ENCODE measurements at regions not wholly inside any gene's neighbourhood (a gene's known extent, or its start where the extent isn't known, plus 50 kb on each side); places are given as distances from the start of the nearest gene placed in this dataset.

DNA sequence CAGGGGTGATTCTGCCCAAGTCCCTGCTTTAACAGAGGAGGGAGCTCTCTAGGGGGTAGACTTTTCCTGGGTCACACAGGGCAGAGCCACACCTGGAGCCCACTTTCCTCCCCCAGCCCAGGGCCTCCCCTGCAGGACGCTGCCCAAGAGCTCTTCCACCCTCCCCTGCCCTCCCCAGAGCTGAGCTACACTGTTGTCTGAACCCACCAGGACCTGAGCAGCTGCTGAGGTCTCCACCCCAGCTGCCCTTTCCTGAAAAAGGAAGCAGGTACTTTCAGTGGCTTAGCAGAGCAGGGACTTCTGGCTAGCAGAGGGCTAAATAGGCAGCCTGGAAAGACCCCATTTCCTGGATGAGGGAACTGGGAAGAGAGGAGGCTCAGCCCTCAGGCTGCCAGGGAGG lies 169.3 kb upstream of the ETV3 start:
- Histone ChIP-seq H3K9me3 (ENCODE audit: severe bottlenecking) (no peaks in the 10 kb centered on the region), H3K27me3 (ENCODE audit: insufficient read depth, low read depth, severe bottlenecking) (peaks cover 83% of the 10 kb centered on the region), H3K4me3 (ENCODE audit: low read depth, low read length) (no peak overlapping the region), H3K36me3 (no peaks in the 10 kb centered on the region), H3K27ac (no peak overlapping the region)
- TF ChIP-seq, protein P1, sequence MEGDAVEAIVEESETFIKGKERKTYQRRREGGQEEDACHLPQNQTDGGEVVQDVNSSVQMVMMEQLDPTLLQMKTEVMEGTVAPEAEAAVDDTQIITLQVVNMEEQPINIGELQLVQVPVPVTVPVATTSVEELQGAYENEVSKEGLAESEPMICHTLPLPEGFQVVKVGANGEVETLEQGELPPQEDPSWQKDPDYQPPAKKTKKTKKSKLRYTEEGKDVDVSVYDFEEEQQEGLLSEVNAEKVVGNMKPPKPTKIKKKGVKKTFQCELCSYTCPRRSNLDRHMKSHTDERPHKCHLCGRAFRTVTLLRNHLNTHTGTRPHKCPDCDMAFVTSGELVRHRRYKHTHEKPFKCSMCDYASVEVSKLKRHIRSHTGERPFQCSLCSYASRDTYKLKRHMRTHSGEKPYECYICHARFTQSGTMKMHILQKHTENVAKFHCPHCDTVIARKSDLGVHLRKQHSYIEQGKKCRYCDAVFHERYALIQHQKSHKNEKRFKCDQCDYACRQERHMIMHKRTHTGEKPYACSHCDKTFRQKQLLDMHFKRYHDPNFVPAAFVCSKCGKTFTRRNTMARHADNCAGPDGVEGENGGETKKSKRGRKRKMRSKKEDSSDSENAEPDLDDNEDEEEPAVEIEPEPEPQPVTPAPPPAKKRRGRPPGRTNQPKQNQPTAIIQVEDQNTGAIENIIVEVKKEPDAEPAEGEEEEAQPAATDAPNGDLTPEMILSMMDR (IDR thresholded peaks at IDR 0.05; ENCODE audit: low read depth, low read length): no peak
- DNase-seq: no peak

DNA sequence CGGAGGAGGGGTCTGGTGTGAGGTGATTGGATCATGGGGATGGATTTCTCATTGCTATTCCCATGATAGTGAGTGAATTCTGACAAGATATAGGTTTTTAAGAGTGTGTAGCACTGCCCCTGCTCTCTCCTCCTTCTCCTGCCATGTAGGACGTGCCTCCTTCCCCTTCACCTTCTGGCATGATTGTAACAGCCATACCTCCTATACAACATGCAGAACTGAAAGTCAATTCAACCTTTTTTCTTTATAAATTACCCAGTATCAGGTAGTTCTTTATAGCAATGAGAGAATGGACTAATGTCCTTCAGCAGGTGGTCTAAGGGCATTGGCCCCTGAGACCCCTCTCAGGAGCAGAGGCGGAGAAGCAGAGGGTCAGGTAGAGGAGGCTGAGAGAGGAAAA lies 168.7 kb upstream of the ETV3 start:
- no peak for DNase-seq
- no peak overlapping the region for H3K27ac ChIP-seq
- H3K4me3 ChIP-seq (ENCODE audit: low read depth, low read length): no peak overlapping the region
- H3K36me3 ChIP-seq: no peaks in the 10 kb centered on the region
- H3K27me3 ChIP-seq (ENCODE audit: insufficient read depth, low read depth, severe bottlenecking): peaks cover 84% of the 10 kb centered on the region
- TF ChIP-seq, protein P1 (IDR thresholded peaks at IDR 0.05; ENCODE audit: low read depth, low read length): no peak
- H3K9me3 ChIP-seq (ENCODE audit: severe bottlenecking): no peaks in the 10 kb centered on the region

DNA sequence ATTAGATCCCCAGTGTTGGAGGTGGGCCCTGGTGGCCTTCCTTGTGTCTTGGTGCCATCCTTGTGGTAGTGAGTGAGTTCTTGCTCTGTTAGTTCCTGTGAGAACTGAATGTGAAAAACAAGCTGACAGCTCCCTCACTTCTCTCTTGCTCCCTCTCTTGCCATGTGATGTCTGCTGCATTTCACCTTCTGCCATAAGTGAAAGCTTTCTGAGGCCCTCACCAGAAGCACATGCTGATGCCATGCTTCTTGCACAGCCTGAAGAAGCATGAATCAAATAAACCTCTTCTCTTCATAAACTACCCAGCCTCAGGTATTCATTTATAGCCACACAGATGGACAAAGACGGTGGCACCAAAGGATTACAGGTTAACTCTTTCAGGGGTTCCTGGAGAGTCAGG lies 166.1 kb upstream of the ETV3 start:
- peaks cover 93% of the 10 kb centered on the region for H3K27me3 ChIP-seq (ENCODE audit: insufficient read depth, low read depth, severe bottlenecking)
- TF ChIP-seq, protein P1 (IDR thresholded peaks at IDR 0.05; ENCODE audit: low read depth, low read length): no peak

DNA sequence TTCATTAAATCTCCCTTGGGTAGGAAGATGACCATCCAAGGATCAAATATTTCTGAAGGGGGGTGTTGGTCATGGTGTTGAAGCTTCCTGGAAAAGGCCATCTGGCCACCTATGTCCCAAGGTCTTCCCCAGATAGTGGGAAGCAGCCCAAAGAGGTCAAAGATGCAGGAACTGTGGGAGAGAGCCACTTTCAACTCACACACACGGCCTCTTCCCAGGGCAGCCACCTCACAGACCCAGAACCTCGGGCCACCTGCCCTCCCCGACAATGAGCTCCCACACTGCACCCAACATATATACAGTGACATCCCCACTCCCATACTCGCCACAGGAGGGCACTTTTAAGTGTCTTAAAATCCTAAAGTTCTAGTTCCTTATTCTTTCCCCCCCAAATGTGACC lies 164.5 kb upstream of the ETV3 start:
- DNase-seq: no peak
- H3K9me3 ChIP-seq (ENCODE audit: severe bottlenecking): no peaks in the 10 kb centered on the region

More for the DNA sequence above, 166.1 kb upstream of the ETV3 start:
- no peak overlapping the region for H3K27ac ChIP-seq
- H3K4me3 ChIP-seq (ENCODE audit: low read depth, low read length): no peak overlapping the region
- DNase-seq: no peak
- H3K9me3 ChIP-seq (ENCODE audit: severe bottlenecking): no peaks in the 10 kb centered on the region
- H3K36me3 ChIP-seq: no peaks in the 10 kb centered on the region

DNA sequence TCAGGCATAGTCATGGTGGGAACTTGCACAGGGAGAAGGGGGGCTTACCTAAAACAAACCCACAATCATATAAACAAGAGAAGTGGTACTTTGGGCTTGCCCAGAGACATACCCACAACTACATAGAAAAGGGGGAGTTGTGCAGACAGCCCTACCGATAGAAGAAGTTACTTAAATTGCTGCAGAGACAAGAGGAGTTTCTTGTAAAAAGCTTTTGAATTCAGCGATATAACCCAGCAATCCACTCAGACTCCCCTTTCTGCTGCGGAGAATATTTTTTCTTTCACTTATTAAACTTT lies 164.0 kb upstream of the ETV3 start:
- no peaks in the 10 kb centered on the region for H3K36me3 ChIP-seq

More for the DNA sequence above, 164.5 kb upstream of the ETV3 start:
- H3K27ac ChIP-seq: no peak overlapping the region
- H3K36me3 ChIP-seq: no peaks in the 10 kb centered on the region
- H3K27me3 ChIP-seq (ENCODE audit: insufficient read depth, low read depth, severe bottlenecking): peaks cover 93% of the 10 kb centered on the region
- H3K4me3 ChIP-seq (ENCODE audit: low read depth, low read length): no peak overlapping the region
- TF ChIP-seq, protein P1 (IDR thresholded peaks at IDR 0.05; ENCODE audit: low read depth, low read length): no peak

More for the DNA sequence above, 164.0 kb upstream of the ETV3 start:
- Histone ChIP-seq H3K27me3 (ENCODE audit: insufficient read depth, low read depth, severe bottlenecking) (peaks cover 92% of the 10 kb centered on the region), H3K9me3 (ENCODE audit: severe bottlenecking) (no peaks in the 10 kb centered on the region), H3K27ac (no peak overlapping the region), H3K4me3 (ENCODE audit: low read depth, low read length) (no peak overlapping the region)
- TF ChIP-seq, protein P1 (IDR thresholded peaks at IDR 0.05; ENCODE audit: low read depth, low read length): no peak
- no peak for DNase-seq

Data from WERI-Rb-1 (cell line).